H9 (cell line): ENCODE measurements at regions not wholly inside any gene's neighbourhood (a gene's known extent, or its start where the extent isn't known, plus 50 kb on each side); places are given as distances from the start of the nearest gene placed in this dataset.

Experiments
- DNase-seq: peaks from one replicate; pipeline ENCODE4 v3.0.0-alpha.2; 2017
- H2AFZ ChIP-seq: one replicate; pipeline ENCODE4 v1.6.1; 2013; ENCODE audit warnings: mild to moderate bottlenecking, low read length, control low read depth, moderate library complexity
- H2AK5ac ChIP-seq: 2 replicates; pipeline ENCODE4 v1.6.1; 2013; ENCODE audit warnings: low read length, control low read depth, mixed read lengths; ENCODE audit not compliant: insufficient read length
- H2BK120ac ChIP-seq: one replicate; pipeline ENCODE4 v1.6.1; 2013; ENCODE audit warnings: low read depth, mild to moderate bottlenecking, low read length, control low read depth, inconsistent platforms; ENCODE audit not compliant: poor library complexity, severe bottlenecking
- H2BK12ac ChIP-seq: 2 replicates; pipeline ENCODE4 v1.6.1; 2013; ENCODE audit warnings: low read length, control low read depth, mixed read lengths, low read depth; ENCODE audit not compliant: insufficient read length
- H2BK15ac ChIP-seq: 2 replicates; pipeline ENCODE4 v1.6.1; 2013; ENCODE audit warnings: low read depth, low read length, control low read depth
- H2BK20ac ChIP-seq: one replicate; pipeline ENCODE4 v1.6.1; 2013; ENCODE audit warnings: low read depth, mild to moderate bottlenecking, low read length, control low read depth, inconsistent platforms; ENCODE audit not compliant: poor library complexity, severe bottlenecking
- H2BK5ac ChIP-seq: 2 replicates; pipeline ENCODE4 v1.6.1; 2013; ENCODE audit warnings: low read length, control low read depth, mixed read lengths; ENCODE audit not compliant: insufficient read length
- H3K14ac ChIP-seq: 2 replicates; pipeline ENCODE4 v1.6.1; 2013; ENCODE audit warnings: low read length, control low read depth; ENCODE audit not compliant: insufficient read depth
- H3K18ac ChIP-seq: 2 replicates; pipeline ENCODE4 v1.6.1; 2013; ENCODE audit warnings: low read depth, mild to moderate bottlenecking, mixed read lengths, low read length, control low read depth; ENCODE audit not compliant: insufficient read length
- H3K23ac ChIP-seq: 2 replicates; pipeline ENCODE4 v1.6.1; 2013; ENCODE audit warnings: low read length, control low read depth, mixed read lengths, low read depth; ENCODE audit not compliant: insufficient read length
- H3K23me2 ChIP-seq: 2 replicates; pipeline ENCODE4 v1.6.1; 2013; ENCODE audit warnings: low read depth, mild to moderate bottlenecking, mixed read lengths, low read length, control low read depth; ENCODE audit not compliant: insufficient read length, poor library complexity, severe bottlenecking
- H3K27ac ChIP-seq: 2 replicates; pipeline ENCODE4 v1.5.1; 2013; ENCODE audit warnings: low read length, control low read depth, mixed read lengths, low read depth; ENCODE audit not compliant: insufficient read length
- H3K27me3 ChIP-seq: 2 replicates; pipeline ENCODE4 v1.6.1; 2013; ENCODE audit warnings: low read length, control low read depth, inconsistent platforms; ENCODE audit not compliant: insufficient read depth
- H3K4ac ChIP-seq: 2 replicates; pipeline ENCODE4 v1.6.1; 2013; ENCODE audit warnings: low read depth, mild to moderate bottlenecking, control low read depth, inconsistent platforms, low read length, moderate library complexity
- H3K4me1 ChIP-seq: 2 replicates; pipeline ENCODE4 v1.6.1; 2013; ENCODE audit warnings: low read length, control low read depth, inconsistent platforms; ENCODE audit not compliant: insufficient read depth
- H3K4me2 ChIP-seq: 2 replicates; pipeline ENCODE4 v1.6.1; 2013; ENCODE audit warnings: low read length, control low read depth, mixed read lengths; ENCODE audit not compliant: insufficient read length, insufficient read depth
- H3K56ac ChIP-seq: 2 replicates; pipeline ENCODE4 v1.6.1; 2013; ENCODE audit warnings: low read depth, mild to moderate bottlenecking, mixed read lengths, low read length, control low read depth; ENCODE audit not compliant: insufficient read length
- H3K79me1 ChIP-seq: 2 replicates; pipeline ENCODE4 v1.6.1; 2013; ENCODE audit warnings: low read depth, mild to moderate bottlenecking, moderate library complexity, low read length, control low read depth, inconsistent platforms; ENCODE audit not compliant: insufficient read depth, poor library complexity, severe bottlenecking
- H3K79me2 ChIP-seq: 2 replicates; pipeline ENCODE4 v1.6.1; 2013; ENCODE audit warnings: low read length, control low read depth, inconsistent platforms; ENCODE audit not compliant: insufficient read depth
- H3K9ac ChIP-seq: 2 replicates; pipeline ENCODE4 v1.6.1; 2013; ENCODE audit warnings: low read length, control low read depth, mixed read lengths; ENCODE audit not compliant: insufficient read length; ENCODE audit errors: extremely low read depth
- H3K9me3 ChIP-seq: one replicate; pipeline ENCODE4 v1.6.1; 2013; ENCODE audit warnings: low read depth, low read length, inconsistent platforms; ENCODE audit not compliant: control insufficient read depth
- H3T11ph ChIP-seq: one replicate; pipeline ENCODE4 v1.6.1; 2013; ENCODE audit warnings: mild to moderate bottlenecking, low read length, control low read depth, inconsistent platforms
- H4K20me1 ChIP-seq: one replicate; pipeline ENCODE4 v1.6.1; 2013; ENCODE audit not compliant: control insufficient read depth, insufficient read length, insufficient read depth
- H4K5ac ChIP-seq: 2 replicates; pipeline ENCODE4 v1.6.1; 2013; ENCODE audit warnings: low read depth, mild to moderate bottlenecking, mixed read lengths, low read length, control low read depth; ENCODE audit not compliant: insufficient read length
- H4K8ac ChIP-seq: replicated peaks from 2 replicates; pipeline ENCODE4 v1.6.1; 2013; ENCODE audit warnings: low read length, control low read depth, mixed read lengths, low read depth; ENCODE audit not compliant: insufficient read length
- H4K91ac ChIP-seq: 2 replicates; pipeline ENCODE4 v1.6.1; 2013; ENCODE audit warnings: low read depth, mild to moderate bottlenecking, moderate library complexity, mixed read lengths, low read length, control low read depth; ENCODE audit not compliant: insufficient read length
- H3K27ac Mint-ChIP-seq, 3 experiments: 2 replicates in 2 of 3; 3 replicates in 1 of 3; pipeline ENCODE4 v1.8.0; 2020 to 2021; ENCODE audit warnings: mixed read lengths in 3 of 3, mild to moderate bottlenecking in 1 of 3, moderate library complexity in 1 of 3
- H3K27me3 Mint-ChIP-seq: 2 replicates; pipeline ENCODE4 v1.8.0; 2021; ENCODE audit warnings: low read depth, mild to moderate bottlenecking, moderate library complexity, mixed read lengths
- H3K36me3 Mint-ChIP-seq, 3 experiments: 2 replicates in 2 of 3; 3 replicates in 1 of 3; pipeline ENCODE4 v1.8.0; 2020 to 2021; ENCODE audit warnings: low read depth in 3 of 3, mixed read lengths in 3 of 3; ENCODE audit not compliant: insufficient read depth in 1 of 3
- H3K4me1 Mint-ChIP-seq, 2 experiments: 2 replicates each; pipeline ENCODE4 v1.8.0; 2020; ENCODE audit warnings: mixed read lengths in 2 of 2
- H3K4me3 Mint-ChIP-seq, 2 experiments: 2 replicates in 1 of 2; 3 replicates in 1 of 2; pipeline ENCODE4 v1.8.0; 2020 to 2021; ENCODE audit warnings: mild to moderate bottlenecking in 2 of 2, mixed read lengths in 2 of 2, moderate library complexity in 1 of 2
- H3K9me3 Mint-ChIP-seq, 2 experiments: 2 replicates in 1 of 2; 3 replicates in 1 of 2; pipeline ENCODE4 v1.8.0; 2020; ENCODE audit warnings: mild to moderate bottlenecking in 2 of 2, mixed read lengths in 2 of 2, moderate library complexity in 1 of 2
- WGBS: extraction: QIAGEN DNeasy Blood & Tissue Kit; methylation state at CpG from one replicate; pipeline ENCODE4 v1.1.7; 2013; ENCODE audit warnings: missing lambda C conversion rate, low lambda C conversion rate, mixed read lengths; ENCODE audit not compliant: insufficient read length; ENCODE audit errors: extremely low coverage; 5-methylcytosine and 5-hydroxymethylcytosine counted together
- TF ChIP-seq, protein P1 (sequence below): fragments of 200-600 bp; sonication (generic); conservative IDR thresholded peaks from 3 replicates; pipeline ENCODE4 v1.8.0; 2021; ENCODE audit warnings: antibody characterized with exemption, mild to moderate bottlenecking

DNA sequence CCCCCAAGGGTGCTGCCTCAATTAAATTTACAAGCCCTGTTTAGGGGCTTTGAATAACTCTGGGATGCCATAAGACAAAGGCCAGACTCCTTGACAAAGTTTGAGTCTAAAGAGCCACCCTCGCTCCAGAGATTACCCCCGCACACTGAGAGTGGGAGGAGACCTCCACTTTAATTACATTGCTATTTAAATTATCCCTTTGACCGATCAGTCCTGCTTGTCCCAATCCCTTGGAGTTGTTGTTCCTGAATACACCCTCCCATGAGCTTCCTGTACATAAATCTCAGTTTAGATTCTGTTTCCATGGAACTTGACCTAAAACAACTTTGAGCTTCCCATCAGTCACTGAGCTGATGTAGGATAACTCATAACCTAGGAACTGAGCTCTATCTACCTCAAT lies 596.3 kb downstream of the PYDC2 start:
- TF ChIP-seq, protein P1, sequence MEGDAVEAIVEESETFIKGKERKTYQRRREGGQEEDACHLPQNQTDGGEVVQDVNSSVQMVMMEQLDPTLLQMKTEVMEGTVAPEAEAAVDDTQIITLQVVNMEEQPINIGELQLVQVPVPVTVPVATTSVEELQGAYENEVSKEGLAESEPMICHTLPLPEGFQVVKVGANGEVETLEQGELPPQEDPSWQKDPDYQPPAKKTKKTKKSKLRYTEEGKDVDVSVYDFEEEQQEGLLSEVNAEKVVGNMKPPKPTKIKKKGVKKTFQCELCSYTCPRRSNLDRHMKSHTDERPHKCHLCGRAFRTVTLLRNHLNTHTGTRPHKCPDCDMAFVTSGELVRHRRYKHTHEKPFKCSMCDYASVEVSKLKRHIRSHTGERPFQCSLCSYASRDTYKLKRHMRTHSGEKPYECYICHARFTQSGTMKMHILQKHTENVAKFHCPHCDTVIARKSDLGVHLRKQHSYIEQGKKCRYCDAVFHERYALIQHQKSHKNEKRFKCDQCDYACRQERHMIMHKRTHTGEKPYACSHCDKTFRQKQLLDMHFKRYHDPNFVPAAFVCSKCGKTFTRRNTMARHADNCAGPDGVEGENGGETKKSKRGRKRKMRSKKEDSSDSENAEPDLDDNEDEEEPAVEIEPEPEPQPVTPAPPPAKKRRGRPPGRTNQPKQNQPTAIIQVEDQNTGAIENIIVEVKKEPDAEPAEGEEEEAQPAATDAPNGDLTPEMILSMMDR, result no peak
- no peaks in the 10 kb centered on the region for H3K4me1 ChIP-seq
- H4K5ac ChIP-seq, result no peak overlapping the region
- H3K9me3 ChIP-seq, result no peaks in the 10 kb centered on the region
- no peak overlapping the region for H3K23ac ChIP-seq
- no peak overlapping the region for H3K27ac ChIP-seq
- Mint-ChIP-seq H3K27me3 (no peaks in the 10 kb centered on the region), H3K27ac (no peak overlapping the region), H3K4me3 (no peak overlapping the region), H3K4me1 (peaks cover 2 to 6% of the 10 kb centered on the region in 2 experiments; a peak in 3 of 4 replicates), H3K36me3 (no peaks in the 10 kb centered on the region), H3K9me3 (no peaks in the 10 kb centered on the region)
- H4K20me1 ChIP-seq, result no peaks in the 10 kb centered on the region
- H3K4me2 ChIP-seq, result no peak overlapping the region
- DNase-seq, result no peak
- no peaks in the 10 kb centered on the region for H3K23me2 ChIP-seq
- H2BK5ac ChIP-seq, result no peak overlapping the region
- no peak overlapping the region for H3K56ac ChIP-seq
- no peak overlapping the region for H2BK12ac ChIP-seq
- H2BK120ac ChIP-seq, result no peak overlapping the region
- H4K91ac ChIP-seq, result no peak overlapping the region
- H2AFZ ChIP-seq, result no peak overlapping the region
- H3K14ac ChIP-seq, result no peak overlapping the region
- H3K79me2 ChIP-seq, result no peaks in the 10 kb centered on the region
- no CpG with 5 or more reads among the region's 3 CpGs for WGBS
- H2BK15ac ChIP-seq, result no peak overlapping the region
- no peaks in the 10 kb centered on the region for H3K27me3 ChIP-seq
- no peak overlapping the region for H3K18ac ChIP-seq
- no peak overlapping the region for H2BK20ac ChIP-seq
- no peak overlapping the region for H4K8ac ChIP-seq
- H3K9ac ChIP-seq, result no peak overlapping the region
- no peak overlapping the region for H2AK5ac ChIP-seq
- H3K4ac ChIP-seq, result no peak overlapping the region
- no peak overlapping the region for H3T11ph ChIP-seq
- no peaks in the 10 kb centered on the region for H3K79me1 ChIP-seq
